ENCODE measurements at regions not wholly inside any gene's neighbourhood (a gene's known extent, or its start where the extent isn't known, plus 50 kb on each side); places are given as distances from the start of the nearest gene placed in this dataset.
"Not testable (repeated sequence)": the region's sequence is repeated elsewhere in the genome, so short reads cannot be mapped to it uniquely, and the experiment has no call there.

DNA sequence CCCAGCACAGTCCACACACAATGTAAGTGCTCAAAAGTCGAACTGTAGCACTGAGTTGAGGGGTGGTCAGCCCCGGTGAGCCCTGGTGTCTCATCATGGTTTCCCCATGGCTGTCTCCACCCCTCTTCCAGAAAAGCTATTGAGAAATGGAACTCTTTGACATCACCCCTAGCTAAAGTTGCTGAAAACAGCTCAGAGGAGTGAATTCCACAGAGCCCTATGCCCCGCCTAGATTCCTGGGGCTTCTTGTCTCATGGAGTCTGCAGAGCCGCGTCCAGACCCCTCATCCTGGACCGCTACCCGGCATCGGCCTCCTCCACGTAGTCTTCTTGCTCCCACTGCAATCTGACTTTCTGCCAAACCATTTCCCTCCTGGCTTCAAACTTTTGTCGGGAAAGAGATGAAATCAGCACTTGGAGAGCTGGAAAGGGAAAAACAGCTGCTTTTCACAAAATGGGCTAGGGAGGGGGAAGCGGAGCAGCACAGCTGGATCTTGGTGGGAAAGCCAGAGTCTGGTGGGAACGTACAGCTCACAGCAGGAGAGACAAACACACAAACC is 132.2 kb downstream of the SNX5 start:
- peak; percentile 67 for DNase-seq (ENCODE audit: low spot score)

DNA sequence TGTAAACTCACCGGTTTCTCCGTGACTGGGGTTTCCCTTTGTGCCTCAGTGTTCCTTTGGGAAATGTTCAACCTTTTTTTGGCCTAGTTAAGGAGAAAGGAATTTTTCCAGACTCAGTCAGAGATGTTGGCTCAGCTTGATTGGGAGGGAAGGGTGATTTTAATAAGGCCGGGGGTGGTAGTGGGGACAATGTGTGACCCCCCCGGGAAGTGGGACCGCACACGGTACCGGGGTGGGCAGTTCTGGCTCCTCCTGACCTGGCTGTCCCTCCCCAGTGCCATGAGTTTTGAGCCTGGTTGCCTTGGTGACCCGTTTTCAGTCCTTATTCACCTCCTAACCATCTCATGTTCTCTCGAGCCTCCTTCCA is 132.7 kb downstream of the SNX5 start:
- no peak for DNase-seq (ENCODE audit: low spot score)

DNA sequence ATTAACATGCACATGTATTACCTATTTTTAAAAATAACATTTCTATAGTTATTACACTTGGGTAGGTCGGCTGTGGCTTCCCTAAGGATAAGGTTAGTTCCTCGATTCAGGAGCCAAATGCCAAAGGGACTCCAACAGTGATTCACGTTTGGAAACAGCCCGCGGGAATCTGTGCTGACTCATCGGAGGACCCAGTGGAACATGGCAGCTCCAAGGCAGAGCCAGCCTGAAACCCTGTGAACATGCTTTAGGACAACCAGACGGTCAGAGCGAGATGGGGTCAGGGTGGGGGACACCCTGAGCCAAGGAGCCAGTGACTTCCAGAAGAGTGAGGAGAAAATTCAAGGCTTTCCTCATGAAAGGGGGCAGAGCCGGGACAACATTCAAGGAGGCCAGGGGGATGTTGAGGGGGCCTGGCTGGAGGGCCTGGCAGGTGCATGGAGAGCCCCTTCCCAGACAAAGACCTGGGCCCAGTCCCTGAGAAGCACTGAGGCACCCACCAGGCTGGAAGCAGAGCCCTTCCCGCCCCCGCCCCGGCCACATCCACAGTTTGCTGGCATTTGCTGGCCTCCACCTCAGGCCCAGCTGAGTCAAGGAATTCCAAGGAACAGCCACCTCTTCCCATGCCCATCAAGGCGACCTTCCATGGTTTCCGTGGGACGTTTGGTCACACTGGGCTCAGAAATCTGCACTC is 133.2 kb downstream of the SNX5 start:
- DNase-seq (ENCODE audit: low spot score): peak; percentile 65

DNA sequence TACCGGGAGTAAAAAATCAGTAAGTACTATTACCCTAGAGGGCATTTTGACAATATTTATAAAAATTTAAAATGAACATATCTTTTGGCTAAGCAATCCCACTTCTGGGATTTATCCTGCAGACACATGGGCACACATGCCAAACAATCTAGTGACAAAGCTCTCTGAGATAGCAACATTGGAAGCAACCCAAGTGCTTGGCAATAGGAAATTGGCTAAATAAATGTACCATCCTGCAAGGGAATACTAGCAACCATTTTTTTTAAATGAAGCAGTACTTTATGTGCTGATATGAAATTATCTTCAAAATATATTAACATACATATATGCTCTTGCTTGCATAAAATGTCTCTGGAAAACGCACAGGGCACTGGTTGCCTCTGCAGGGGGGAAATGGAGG is 133.8 kb downstream of the SNX5 start:
- no peak for DNase-seq (ENCODE audit: low spot score)

DNA sequence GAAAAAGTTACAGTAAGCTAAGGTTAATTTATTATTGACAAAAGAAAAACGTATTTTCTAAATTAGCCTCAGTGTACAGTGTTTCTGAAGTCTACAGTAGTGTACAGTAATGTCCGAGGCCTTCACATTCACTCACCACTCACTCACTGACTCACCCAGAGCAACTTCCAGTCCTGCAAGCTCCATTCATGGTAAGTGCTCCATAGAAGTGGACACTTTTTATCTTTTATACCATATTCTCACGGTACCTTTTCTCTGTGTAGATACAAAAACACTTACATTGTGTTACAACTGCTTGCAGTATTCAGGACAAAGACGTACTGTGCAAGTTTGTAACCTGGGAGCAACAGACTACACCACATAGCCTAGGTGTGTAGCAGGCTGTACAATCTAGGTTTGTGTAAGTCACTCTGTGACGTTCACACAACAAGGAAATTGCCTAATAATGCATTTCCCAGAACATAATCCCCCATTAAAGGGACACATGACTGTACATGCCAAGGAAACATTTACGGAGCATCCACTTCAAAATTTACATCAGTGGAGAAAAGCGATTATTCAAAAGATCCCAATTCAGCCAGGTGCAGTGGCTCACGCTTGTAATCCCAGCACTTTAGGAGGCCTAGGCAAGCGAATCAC is 133.4 kb downstream of the BANF2 start:
- no peak for DNase-seq (ENCODE audit: low spot score)

DNA sequence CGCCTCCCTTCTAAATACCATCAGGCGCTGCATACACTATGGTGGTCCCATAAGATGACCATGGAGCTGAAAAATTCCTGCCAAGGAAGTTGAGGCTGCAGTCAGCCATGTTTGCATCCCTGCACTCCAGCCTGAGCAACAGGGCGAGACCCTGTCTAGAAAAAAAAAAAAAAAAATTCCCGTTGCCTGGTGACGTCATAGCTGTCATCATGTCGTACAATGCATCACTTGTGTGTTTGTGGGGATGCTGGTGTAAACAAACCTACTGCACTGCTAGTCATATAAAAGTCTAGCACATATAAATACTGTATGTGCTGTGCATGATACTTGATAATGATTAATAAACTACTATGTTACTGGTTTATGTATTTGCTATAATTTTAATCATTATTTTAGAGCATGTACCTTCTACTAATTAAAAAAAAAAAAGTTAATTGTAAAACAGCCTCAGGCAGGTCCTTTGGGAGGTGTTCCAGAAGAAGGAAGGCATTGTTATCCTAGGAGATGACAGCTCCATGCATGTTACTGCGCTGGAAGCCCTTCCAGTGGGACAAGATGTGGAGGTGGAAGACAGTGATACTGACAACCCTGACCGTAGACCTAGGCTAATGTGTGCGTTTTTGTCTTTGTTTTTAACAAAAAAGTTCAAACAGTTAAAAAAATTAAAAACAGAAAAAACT is 132.6 kb downstream of the BANF2 start:
- no peak for DNase-seq (ENCODE audit: low spot score)

DNA sequence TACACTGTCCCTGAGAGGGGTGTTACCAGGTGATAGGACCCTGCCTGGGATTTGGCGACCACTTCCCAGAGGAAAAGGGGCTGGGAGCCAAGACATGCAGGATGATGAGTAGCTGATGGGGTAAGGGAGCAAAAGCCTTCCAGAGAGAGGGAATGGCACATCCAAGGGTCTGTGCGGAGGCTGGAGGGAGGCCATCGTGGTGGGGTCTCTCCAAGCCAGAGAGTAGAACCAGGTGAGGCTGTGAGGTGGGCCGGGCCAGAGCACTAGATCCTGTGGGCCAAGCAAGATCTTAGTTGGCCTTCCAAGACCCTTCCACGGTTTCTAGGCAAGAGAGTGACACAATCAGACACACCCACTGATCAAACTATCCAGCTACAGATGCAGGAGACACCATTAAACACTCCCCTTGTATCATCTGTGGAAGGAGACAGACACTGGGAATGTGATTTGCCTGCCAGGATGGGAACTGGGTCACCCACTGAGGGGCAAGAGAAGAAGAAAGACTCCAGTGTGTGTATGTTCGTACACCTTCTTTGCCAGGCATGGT is 128.9 kb downstream of the BANF2 start:
- DNase-seq (ENCODE audit: low spot score): no peak

DNA sequence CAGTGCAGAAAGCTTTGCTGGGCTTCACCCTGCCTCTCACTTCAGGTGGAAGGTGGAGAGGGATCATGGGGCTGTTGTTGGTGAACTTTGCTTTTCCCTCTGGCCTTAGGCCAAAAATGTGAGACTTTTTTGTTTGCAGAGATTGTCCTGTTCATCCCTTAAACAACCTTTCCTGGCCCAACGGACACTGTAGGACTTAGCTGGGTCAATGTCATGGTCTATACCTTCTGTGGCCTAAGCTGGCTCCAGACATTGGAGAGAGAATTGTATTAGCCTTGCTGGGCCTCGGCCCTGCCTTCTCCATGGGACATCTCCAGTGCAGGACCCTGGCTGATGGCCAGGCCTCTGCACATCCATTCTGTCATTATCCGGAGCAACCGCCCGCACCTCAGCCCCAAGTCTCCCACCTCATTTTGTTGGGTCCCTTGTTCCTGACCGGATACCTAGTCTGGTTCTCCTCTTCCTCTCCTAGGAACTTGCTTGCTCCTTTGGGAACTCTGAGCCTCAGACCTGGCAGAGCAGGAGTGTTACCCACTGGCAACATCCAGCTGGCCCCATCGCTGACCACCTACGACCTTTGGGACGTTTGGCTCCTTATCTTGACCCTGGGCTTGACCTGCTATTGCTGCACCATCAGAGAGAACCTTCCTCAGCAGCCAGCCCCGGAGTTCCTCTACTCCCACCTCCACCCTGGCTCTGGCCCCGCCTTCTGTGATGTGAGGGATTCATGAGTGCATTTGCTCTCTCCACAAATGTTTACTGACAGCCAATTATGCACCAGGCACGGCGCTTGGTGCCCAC is 128.2 kb downstream of the BANF2 start:
- no peak for DNase-seq (ENCODE audit: low spot score)

DNA sequence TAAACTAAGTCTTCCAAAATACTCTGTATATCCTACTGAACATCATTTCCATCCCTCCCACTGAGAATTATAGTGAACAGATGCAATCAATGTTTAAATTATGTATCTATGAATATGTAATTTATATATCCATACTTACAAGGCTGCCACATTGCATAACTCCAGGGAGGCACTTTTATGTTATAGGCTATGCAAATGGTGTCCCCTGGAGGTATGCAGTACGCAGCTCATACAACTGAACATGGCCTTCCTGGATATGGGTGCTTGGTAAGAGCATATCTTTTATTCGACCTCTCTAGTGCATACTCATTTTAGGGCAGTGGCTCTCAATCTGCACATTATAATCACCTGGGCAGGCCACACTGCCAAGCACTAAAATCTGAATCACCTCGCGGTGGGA is 127.3 kb downstream of the BANF2 start:
- DNase-seq (ENCODE audit: low spot score): no peak

DNA sequence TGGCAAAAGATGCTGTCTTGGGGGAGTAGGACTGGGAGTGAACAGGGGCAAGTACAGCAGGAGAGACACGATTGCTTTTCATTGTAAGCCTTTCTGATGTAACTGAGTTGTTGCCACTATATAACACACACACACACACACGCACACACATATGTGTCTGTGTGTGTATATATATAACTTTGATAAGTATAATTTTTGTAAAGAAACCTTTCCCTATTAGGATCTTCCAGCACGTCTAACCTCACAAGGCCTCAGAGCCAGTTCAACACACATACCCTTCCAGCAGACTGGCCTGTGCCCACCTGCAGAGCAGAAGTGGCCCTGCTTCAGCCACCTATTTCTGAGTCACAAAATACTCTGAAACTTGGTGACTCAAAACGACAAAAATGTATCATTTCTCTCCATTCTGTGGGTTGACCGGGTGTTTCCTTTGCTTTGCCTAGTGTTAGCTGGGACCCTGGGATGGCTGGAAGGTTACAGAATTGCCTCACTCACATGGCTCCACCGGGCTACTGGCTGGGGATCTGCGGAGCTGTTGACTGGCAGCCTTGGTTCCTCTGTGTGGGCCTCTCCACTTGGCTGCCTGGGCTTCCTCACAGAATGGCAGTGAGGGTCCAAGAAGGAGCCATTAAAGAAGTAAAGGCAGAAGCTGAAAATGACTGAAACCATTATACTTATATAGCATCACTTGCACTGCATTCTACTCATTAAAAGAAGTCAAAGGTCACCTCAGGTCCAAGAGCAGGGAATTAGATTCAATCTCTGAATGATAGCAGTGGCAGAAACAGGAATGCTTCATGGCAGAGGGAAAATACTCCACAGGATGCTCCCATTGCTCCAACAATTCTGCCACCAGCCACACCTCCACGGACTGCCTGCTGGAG is 126.4 kb downstream of the BANF2 start:
- DNase-seq (ENCODE audit: low spot score): no peak

DNA sequence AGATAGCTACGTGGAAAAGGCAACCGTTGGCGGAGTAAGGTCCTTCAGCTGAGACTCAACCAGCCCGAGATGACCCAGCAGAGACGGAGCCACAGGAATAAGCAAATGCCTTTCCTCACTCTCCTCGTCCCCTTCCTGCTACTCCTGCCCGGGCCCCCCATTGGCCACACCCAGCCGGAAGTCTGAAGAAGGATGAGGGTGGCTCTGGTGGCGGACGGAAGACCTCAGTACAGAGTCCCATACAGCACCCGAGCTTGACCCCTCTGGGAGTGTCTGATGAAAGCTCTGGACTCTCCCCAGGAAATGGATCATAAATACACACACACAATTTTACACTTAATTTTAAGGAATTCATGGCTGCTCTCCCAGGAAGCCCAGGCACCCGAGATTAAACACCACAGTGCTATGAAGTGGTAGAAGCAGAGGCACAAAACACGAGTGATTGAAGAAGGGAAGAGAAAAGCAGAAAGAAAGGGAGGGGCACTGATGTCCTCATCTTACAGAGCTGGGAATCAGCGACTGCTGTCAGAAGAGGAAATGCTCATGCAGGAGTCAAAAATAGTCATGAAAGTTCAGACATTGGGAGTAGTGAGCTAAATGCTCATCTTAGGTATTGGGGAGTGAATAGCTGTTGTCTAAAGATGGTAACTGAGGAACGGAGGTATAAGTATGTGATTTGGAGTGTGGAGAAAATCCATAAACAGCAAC is 125.6 kb downstream of the BANF2 start:
- peak; percentile 43 for DNase-seq (ENCODE audit: low spot score)

DNA sequence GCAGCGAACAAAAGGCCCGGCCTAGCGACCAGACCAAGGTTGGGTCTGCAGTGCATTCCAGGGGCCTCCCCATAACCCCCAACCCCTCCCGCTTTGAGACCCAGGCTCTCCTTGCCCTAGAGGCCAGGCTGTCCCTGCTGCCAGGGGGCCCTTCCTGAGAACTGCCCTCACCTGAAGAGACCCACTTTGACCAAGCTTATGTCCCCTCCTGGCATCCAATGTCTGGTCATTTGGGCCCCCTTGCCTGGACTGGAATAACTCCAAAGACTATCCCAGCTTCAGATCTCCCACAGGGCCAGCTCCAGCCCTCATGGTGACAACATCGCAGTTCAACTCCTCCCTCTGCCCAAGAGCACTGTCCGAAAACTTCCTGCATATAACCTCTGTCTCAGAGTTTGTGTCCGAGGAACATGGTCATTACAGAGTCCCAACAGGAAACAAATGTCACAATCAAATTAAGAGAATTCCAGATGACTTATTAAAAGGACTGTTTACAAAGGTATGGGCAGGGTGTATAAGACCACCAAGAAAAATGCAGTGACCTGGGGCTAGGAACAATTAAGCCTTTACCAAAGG is 125.0 kb downstream of the BANF2 start:
- DNase-seq (ENCODE audit: low spot score): no peak

DNA sequence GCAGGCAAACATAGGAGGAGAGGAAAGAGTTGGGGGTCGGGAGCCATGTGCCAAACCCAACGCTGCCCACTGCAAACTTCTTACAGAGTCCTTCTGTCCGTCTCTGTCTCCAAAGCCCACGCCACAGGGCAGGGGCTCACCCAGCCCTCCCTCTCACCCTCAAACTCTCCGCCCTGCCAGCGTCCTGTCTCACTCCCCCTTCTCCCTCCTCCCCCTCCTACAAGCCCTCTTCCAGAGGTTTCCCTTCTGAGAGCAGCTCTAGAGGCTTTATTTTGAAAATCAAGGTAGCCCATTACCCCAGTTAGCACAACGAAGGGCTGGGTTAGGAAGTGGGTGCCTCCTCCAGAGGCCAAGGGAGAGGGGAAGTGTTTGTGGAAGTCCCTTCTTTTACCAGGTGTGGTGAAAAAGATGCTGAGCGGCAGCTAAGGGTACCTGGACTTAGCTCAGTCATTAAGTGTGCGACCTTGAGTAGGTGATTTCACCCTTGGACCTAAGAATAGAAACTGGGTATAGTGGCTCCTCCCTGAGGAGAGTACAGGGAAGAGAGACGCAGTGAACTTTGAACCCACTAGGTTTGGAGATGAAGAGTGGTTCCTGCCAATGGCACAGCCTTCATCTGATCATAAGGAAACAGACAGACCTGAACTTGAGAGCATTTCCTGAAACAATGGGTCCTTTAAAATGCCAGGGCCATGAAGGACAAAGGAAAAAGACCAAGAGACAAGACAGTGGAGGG is 123.8 kb downstream of the BANF2 start:
- DNase-seq (ENCODE audit: low spot score): no peak

DNA sequence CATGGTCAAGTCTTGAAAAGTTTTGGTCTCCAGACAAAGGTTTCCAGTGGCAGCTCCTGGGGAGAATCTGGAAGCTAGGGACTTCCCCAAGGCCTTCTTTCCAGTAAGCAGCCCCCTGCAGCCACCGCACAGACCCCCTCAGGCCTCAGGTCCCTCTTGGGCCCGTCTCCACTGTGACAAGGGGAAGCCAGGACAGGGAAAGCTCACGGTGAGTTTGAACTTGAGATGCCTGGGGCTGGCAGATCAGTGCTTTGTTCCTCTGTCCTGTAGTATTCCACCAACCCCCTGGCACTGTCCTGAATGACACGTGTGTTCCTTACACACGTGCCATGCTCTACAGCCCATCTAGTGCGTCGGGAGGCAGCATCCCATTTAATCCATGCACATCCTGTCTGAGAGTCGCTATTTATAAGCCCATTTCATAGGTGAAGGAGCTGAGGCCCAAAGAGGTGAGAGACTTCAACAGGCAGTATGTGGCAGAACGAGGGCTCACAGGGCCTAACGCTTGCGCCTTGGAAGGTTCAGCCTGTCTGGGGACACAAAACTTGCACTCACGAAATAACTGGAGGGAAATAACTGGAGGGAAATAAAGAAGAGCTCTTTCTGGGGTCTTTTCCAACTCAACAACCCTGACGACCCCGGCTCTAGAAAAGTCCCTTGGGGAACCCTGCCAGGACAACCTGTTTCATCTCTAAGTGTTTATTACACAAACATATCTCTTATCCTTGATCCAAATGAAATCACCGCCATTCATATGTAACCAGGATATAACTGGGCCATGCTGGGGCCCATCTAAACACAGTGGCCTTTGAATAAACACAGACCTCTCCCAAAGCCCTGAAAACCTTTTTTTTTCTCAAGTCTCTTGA is 123.0 kb downstream of the BANF2 start:
- no peak for DNase-seq (ENCODE audit: low spot score)

DNA sequence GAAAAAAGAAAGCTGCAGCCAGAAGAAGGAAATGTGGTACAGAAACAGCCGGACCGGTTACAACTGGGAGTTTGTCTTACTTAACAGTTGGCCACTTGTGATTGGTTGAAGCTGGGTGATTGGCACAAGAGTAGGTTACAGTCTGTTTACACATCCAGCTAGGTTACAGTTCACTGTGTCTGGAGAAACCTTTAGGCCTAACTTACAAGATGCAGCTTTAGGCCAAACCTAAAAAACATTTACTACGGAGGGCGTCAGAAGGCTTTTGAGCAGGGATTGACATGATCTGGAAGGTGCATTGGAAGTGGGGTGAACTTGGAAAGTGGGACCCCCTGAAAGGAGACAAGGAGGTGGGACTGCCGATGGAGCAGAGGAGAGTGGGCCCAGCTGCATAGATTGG is 122.3 kb downstream of the BANF2 start:
- DNase-seq (ENCODE audit: low spot score): no peak

DNA sequence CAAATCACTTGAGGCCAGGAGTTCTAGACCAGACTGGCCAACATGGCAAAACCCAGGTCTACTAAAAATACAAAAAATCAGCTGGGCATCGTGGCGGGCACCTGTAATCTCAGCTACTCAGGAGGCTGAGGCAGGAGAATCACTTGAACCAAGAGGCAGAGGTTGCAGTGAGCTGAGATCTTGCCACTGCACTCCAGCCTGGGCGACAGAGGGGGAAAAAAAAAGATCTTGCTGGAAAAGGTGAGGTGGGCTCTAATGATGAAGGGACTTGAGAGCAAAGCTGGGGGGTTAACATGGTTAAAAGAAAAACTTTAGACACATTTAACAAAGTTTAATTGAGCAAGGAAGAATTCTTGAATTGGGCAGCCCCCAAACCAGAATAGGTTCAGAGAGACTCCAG is 121.8 kb downstream of the BANF2 start:
- not testable (repeated sequence) for DNase-seq (ENCODE audit: low spot score)

DNA sequence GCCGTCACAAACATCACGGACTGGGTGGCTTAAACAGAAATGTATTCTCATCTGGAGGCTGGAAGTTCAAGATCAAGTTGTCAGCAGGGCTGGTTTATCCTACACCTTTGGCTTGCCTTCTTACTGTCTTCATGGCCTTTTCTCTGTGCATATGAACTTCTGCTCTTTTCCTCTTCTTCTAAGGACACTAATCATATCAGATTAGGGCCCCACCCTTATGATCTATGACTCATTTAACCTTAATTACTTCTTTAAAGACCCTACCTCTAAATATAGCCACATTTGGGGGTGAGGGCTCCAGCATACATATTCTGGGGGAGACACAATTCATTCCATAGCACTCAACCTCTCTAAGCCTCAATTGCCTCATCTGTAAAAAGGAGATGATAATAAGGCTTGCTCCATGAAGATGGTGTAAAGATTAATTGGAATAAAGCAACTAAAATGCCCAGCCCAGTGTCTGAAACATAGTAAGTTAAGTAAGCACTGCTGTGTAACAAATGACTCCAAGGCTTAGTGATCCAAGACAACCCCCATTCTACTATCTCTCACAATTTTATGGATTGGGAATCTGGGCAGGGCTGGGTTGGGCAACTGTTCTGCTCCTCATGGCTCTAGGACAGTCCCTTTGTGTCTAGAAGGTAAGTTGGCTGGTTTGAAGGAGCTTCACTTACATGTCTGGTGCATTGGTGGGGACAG is 119.8 kb downstream of the BANF2 start:
- no peak for DNase-seq (ENCODE audit: low spot score)

DNA sequence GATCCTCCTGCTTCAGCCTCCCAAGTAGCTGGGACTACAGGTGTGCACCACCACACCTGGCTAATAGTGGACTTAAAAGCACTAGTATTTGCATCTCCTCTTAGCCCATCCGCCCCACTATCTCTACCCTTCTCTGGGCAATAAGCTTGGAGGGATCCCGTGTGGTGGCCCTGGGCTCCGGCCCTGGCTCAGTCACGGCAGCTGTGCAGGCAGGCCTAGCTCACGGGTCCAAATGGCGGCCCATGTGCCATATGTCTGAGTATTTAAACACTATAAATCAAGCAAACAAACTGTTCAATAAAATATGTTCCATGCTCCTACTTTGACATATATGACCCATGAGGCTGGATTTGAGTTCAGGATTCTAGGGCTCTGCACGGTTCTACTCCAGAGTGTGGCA is 118.4 kb downstream of the BANF2 start:
- DNase-seq (ENCODE audit: low spot score): no peak

All from hepatic stellate cell (primary cell).